ENCODE measurements at regions not wholly inside any gene's neighbourhood (a gene's known extent, or its start where the extent isn't known, plus 50 kb on each side); places are given as distances from the start of the nearest gene placed in this dataset.

DNA sequence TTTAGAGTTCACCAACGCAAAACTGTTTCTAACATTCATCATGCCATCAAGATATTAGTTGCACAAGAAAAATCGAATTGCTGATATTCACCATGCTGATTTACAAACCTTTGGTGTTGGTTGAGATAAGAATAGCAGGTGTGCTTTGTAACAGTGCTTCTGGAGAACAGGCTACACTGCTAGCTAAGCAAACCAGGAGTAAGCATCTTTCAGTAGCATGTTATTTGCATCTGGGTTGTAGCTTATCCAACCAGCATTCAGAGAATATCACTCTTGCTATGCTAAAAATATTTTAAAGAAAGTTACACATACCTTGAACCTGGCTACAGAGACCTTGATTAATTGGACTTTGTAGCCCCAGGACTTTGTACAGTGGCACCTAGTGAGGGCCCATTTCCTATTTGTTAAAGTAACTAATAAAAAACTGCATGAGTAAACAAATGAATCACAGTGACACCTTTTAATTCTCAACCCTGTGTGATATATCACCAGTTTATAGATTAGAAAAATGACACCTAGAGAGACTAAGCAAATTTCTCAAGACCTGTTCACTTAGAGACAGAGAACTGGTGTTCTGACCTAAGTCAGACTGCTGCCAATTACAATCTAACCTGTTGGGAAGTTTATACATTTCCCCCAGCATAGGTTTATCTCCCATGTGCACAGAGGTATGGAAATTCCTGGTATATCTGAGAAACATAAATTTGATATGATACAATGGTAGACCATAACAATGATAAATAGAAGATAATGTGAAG is 435.5 kb upstream of the TGFBR2 start:
- Mint-ChIP-seq H3K9me3 (ENCODE audit: low read depth) (peaks cover 3% of the 10 kb centered on the region), H3K27ac (no peak overlapping the region), H3K4me1 (no peaks in the 10 kb centered on the region), H3K36me3 (ENCODE audit: low read depth) (no peaks in the 10 kb centered on the region), H3K27me3 (no peaks in the 10 kb centered on the region), H3K4me3 (no peak overlapping the region)
- ATAC-seq (no peak), DNase-seq (no peak)
- CTCF ChIA-PET: interaction anchor here (0.6 kb wide), 1 partner anchor 27 kb away, joined by 3 read pairs; no protein-coding TSS in a partner anchor
- intact Hi-C loops (cut with DNase I, micrococcal nuclease): no loop called here
- POLR2A ChIA-PET: no interaction called here

DNA sequence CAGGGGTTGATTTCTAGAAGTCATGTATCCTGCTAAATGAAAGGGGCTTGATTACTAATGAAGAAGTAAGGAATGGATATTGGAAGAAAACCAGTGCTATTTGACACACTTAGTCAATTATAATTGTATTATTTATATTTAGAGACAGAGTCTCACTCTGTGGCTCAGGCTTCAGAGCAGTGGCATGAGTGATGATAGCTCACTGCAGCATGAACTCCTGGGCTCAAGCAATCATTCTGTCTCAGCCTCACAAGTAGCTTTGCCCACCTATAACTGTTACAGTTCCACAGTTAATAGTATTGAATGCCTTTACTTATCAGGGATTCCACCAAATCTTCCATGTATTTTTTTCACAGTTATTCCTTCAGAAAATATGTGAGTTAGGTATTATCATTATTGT is 432.0 kb upstream of the TGFBR2 start:
- ChIA-PET POLR2A (interaction anchor here (0.7 kb wide), 1 partner anchor 24 kb away, joined by 3 read pairs; no protein-coding TSS in a partner anchor), CTCF (no interaction called here)
- H3K36me3 Mint-ChIP-seq (ENCODE audit: low read depth): no peaks in the 10 kb centered on the region
- H3K27ac Mint-ChIP-seq: no peak overlapping the region
- ATAC-seq (no peak), DNase-seq (no peak)
- H3K27me3 Mint-ChIP-seq: no peaks in the 10 kb centered on the region
- intact Hi-C loops (cut with DNase I, micrococcal nuclease): no loop called here
- H3K9me3 Mint-ChIP-seq (ENCODE audit: low read depth): no peaks in the 10 kb centered on the region
- H3K4me3 Mint-ChIP-seq: no peak overlapping the region
- H3K4me1 Mint-ChIP-seq: no peaks in the 10 kb centered on the region

- intact Hi-C loops (cut with DNase I, micrococcal nuclease): no loop called here
- Mint-ChIP-seq H3K4me3 (no peak overlapping the region), H3K4me1 (no peaks in the 10 kb centered on the region), H3K27me3 (peaks cover 2% of the 10 kb centered on the region), H3K9me3 (ENCODE audit: low read depth) (no peaks in the 10 kb centered on the region), H3K36me3 (ENCODE audit: low read depth) (no peaks in the 10 kb centered on the region), H3K27ac (no peak overlapping the region)
- CTCF ChIA-PET: interaction anchor here (0.8 to 1.4 kb wide), 3 partner anchors 10 to 552 kb away, joined by 3 to 6 read pairs (median 3); no protein-coding TSS in a partner anchor
- DNase-seq (no peak), ATAC-seq (no peak)
- POLR2A ChIA-PET: no interaction called here
These were observed 425.9 kb upstream of the TGFBR2 start for GRCh38 chr3:30180310-30181177.

DNA sequence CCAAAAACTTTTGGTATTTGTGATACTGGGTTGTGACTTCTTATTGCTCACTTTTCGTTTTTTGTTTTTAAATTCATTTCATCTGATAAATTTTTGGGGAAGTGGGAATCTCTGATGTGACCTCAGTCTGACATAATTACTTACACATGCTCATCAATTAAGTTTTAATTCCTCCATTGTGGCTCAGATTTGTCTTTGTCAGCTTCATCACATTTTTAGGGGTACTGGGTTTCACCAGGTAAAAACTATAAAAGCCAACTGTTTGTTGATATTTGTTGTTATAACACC is 425.3 kb upstream of the TGFBR2 start:
- H3K36me3 Mint-ChIP-seq (ENCODE audit: low read depth): no peaks in the 10 kb centered on the region
- CTCF ChIA-PET: interaction anchor here (1.3 to 1.4 kb wide), 2 partner anchors 10 to 18 kb away, joined by 3 to 6 read pairs; no protein-coding TSS in a partner anchor

DNA sequence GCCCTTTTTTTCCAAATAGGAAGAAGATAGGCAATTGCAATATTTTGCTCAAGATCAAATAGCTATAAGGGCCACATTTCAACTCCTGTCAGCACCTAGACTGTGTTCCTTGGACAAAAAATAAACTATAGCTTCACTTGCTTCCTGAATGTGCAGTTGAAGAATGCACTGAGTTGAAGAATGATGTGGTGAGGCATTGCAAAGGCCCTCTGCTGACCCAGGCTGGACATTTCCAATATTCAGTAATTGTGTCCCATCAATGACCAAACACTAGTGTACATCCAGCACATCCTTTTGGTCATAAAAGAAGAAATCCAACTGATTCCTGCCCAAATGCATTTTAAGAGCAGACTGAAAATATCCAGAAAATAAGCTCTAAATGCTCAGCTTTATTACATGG is 424.8 kb upstream of the TGFBR2 start:
- POLR2A ChIA-PET: no interaction called here
- no peaks in the 10 kb centered on the region for H3K4me1 Mint-ChIP-seq
- H3K4me3 Mint-ChIP-seq: no peak overlapping the region
- no peak overlapping the region for H3K27ac Mint-ChIP-seq
- no peaks in the 10 kb centered on the region for H3K9me3 Mint-ChIP-seq (ENCODE audit: low read depth)
- DNase-seq: no peak
- no peak for ATAC-seq
- H3K36me3 Mint-ChIP-seq (ENCODE audit: low read depth): no peaks in the 10 kb centered on the region
- intact Hi-C loops (cut with DNase I, micrococcal nuclease): no loop called here
- CTCF ChIA-PET: interaction anchor here (1.3 to 1.4 kb wide), 2 partner anchors 9 to 17 kb away, joined by 3 to 6 read pairs; no protein-coding TSS in a partner anchor
- H3K27me3 Mint-ChIP-seq: peaks cover 2% of the 10 kb centered on the region

More for the DNA sequence above, 425.3 kb upstream of the TGFBR2 start:
- POLR2A ChIA-PET: no interaction called here
- no peak for DNase-seq
- Mint-ChIP-seq H3K9me3 (ENCODE audit: low read depth) (no peaks in the 10 kb centered on the region), H3K27ac (no peak overlapping the region), H3K27me3 (peaks cover 2% of the 10 kb centered on the region), H3K4me3 (no peak overlapping the region), H3K4me1 (no peaks in the 10 kb centered on the region)
- intact Hi-C loops (cut with DNase I, micrococcal nuclease): no loop called here
- ATAC-seq: no peak

DNA sequence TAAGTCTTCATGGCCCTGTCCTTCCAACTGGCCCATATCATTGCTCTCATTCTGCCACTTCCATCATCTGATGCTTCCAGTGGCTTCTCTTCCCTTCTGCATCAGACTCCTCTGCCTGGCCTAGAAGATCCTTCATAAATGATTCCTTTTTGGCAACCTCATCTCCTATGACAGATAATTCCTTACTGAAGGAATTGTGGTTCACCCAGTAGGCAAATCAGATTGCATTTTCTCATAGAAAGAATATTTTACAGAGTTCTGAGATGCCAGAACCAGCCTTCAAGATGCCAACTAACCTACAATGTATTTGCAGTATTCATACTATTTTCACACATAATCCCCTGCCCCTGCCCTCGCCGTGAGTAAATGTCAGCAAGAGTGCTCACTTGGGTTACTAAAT is 423.0 kb upstream of the TGFBR2 start:
- Mint-ChIP-seq H3K4me3 (no peak overlapping the region), H3K36me3 (ENCODE audit: low read depth) (no peaks in the 10 kb centered on the region), H3K9me3 (ENCODE audit: low read depth) (no peaks in the 10 kb centered on the region), H3K27ac (no peak overlapping the region), H3K4me1 (no peaks in the 10 kb centered on the region), H3K27me3 (peaks cover 6% of the 10 kb centered on the region)
- ChIA-PET CTCF (interaction anchor here (0.6 kb wide), 1 partner anchor 16 kb away, joined by 3 read pairs; no protein-coding TSS in a partner anchor), POLR2A (no interaction called here)
- intact Hi-C loops (cut with DNase I, micrococcal nuclease): no loop called here
- ATAC-seq (no peak), DNase-seq (no peak)

DNA sequence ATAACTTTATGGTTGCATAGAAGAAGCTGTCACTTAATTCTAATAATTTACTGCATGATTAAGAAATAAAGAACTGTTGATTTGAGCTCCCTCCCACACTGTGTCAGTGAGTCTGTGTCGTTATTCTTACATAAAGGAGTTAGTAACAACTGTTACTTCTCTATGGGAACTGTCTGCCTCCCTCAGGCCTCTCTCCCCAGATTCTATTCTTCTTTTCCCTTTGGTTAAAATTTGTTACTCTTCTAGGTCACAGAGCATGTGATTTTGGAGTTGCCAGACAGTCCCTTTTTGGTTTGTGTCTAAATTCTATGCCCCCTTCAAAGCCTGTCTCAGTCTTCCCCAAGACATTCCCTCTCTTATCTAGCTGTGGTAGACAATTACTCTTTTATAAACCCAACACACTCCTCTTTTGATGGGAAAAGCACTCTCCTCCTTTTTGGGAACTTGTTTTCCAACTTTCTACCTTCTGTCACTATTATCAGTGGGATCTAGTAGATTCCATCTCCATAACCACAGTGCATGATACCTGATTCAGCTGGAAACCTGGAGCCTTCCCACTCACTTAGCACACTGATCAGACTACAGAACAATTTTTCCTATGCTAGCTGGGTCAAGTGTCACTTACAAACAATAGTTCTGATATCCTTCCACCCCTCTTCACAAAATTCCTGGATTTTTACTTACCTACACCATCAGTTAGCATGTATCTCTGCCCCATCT is 422.1 kb upstream of the TGFBR2 start:
- Mint-ChIP-seq H3K9me3 (ENCODE audit: low read depth) (no peaks in the 10 kb centered on the region), H3K36me3 (ENCODE audit: low read depth) (no peaks in the 10 kb centered on the region), H3K4me1 (no peaks in the 10 kb centered on the region), H3K4me3 (no peak overlapping the region), H3K27me3 (peaks cover 6% of the 10 kb centered on the region), H3K27ac (no peak overlapping the region)
- CTCF ChIA-PET: interaction anchor here (1.1 kb wide), 1 partner anchor 568 kb away, joined by 3 read pairs; no protein-coding TSS in a partner anchor
- POLR2A ChIA-PET: no interaction called here
- ATAC-seq (no peak), DNase-seq (no peak)
- intact Hi-C loops (cut with DNase I, micrococcal nuclease): no loop called here

DNA sequence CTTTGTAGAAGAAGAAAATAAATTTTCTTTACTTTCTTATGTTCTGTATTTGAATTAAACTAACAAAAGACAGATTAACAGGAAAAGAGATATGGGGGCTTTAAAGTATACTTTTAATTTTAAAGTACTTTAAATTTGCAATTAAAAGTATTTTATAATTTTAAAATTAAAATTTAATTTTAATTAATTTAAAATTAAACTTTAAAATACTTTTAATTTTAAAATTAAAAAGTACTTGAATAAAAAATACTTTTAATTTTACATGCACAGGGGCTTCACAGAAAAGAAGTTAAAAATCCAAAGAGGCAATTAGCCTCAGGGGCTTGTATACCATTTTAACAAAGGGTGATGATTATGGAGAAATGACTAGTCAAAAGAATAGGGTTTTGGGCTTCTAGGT is 420.5 kb upstream of the TGFBR2 start:
- no peaks in the 10 kb centered on the region for H3K9me3 Mint-ChIP-seq (ENCODE audit: low read depth)
- H3K36me3 Mint-ChIP-seq (ENCODE audit: low read depth): no peaks in the 10 kb centered on the region
- intact Hi-C loops (cut with DNase I, micrococcal nuclease): no loop called here
- H3K27ac Mint-ChIP-seq: no peak overlapping the region
- no peak for ATAC-seq
- no peak for DNase-seq
- CTCF ChIA-PET: interaction anchor here (0.6 to 1.3 kb wide), 4 partner anchors 12 to 566 kb away, joined by 3 to 5 read pairs (median 3); no protein-coding TSS in a partner anchor
- H3K27me3 Mint-ChIP-seq: peaks cover 4% of the 10 kb centered on the region
- no peaks in the 10 kb centered on the region for H3K4me1 Mint-ChIP-seq
- POLR2A ChIA-PET: no interaction called here
- H3K4me3 Mint-ChIP-seq: no peak overlapping the region

- Mint-ChIP-seq H3K4me3 (no peak overlapping the region), H3K27ac (no peak overlapping the region), H3K9me3 (ENCODE audit: low read depth) (no peaks in the 10 kb centered on the region), H3K36me3 (ENCODE audit: low read depth) (no peaks in the 10 kb centered on the region), H3K27me3 (peaks cover 4% of the 10 kb centered on the region), H3K4me1 (no peaks in the 10 kb centered on the region)
- DNase-seq: no peak
- POLR2A ChIA-PET: no interaction called here
- intact Hi-C loops (cut with DNase I, micrococcal nuclease): no loop called here
- ATAC-seq: no peak
- CTCF ChIA-PET: interaction anchor here (1.3 kb wide), 1 partner anchor 11 kb away, joined by 5 read pairs; no protein-coding TSS in a partner anchor
These were observed 419.6 kb upstream of the TGFBR2 start for GRCh38 chr3:30186741-30187219.

DNA sequence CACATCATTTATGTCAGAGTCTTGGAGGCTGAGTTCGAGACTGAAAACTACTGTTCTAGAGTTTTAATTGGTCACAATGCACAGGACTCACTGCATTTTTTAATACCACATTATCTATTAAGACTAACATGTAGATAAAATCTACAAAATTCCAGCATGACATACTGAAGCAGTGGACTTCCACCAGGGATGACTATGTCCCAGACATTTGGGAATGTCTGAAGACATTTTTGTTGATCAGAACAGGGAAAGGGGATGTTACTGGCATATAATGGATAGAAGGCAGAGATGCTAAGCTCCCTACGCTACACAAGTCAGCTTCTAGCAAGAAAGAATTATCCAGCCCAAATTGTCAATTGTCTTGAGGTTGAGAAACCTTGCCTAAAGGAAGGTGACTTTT is 419.0 kb upstream of the TGFBR2 start:
- ATAC-seq: no peak
- no peak for DNase-seq
- Mint-ChIP-seq H3K27ac (no peak overlapping the region), H3K27me3 (peaks cover 4% of the 10 kb centered on the region), H3K36me3 (ENCODE audit: low read depth) (no peaks in the 10 kb centered on the region), H3K9me3 (ENCODE audit: low read depth) (no peaks in the 10 kb centered on the region), H3K4me1 (no peaks in the 10 kb centered on the region), H3K4me3 (no peak overlapping the region)
- ChIA-PET CTCF (interaction anchor here (2.4 kb wide), 1 partner anchor 11 kb away, joined by 17 read pairs; no protein-coding TSS in a partner anchor), POLR2A (no interaction called here)
- intact Hi-C loops (cut with DNase I, micrococcal nuclease): no loop called here

- no peaks in the 10 kb centered on the region for H3K9me3 Mint-ChIP-seq (ENCODE audit: low read depth)
- H3K4me1 Mint-ChIP-seq: no peaks in the 10 kb centered on the region
- H3K27me3 Mint-ChIP-seq: peaks cover 4% of the 10 kb centered on the region
- intact Hi-C loops (cut with DNase I, micrococcal nuclease): no loop called here
- H3K36me3 Mint-ChIP-seq (ENCODE audit: low read depth): no peaks in the 10 kb centered on the region
- CTCF ChIA-PET: interaction anchor here (1.2 to 2.4 kb wide), 2 partner anchors 10 to 30 kb away, joined by 3 to 17 read pairs; no protein-coding TSS in a partner anchor
- no peak overlapping the region for H3K4me3 Mint-ChIP-seq
- no peak overlapping the region for H3K27ac Mint-ChIP-seq
- ATAC-seq: no peak
- POLR2A ChIA-PET: no interaction called here
- DNase-seq: no peak
These were observed 417.7 kb upstream of the TGFBR2 start for GRCh38 chr3:30188713-30189112.

Measured in activated CD4-positive, alpha-beta T cell treated with anti-CD3 and anti-CD28 coated beads for 36 hours (primary cell).